ENCODE measurements at regions not wholly inside any gene's neighbourhood (a gene's known extent, or its start where the extent isn't known, plus 50 kb on each side); places are given as distances from the start of the nearest gene placed in this dataset.

DNA sequence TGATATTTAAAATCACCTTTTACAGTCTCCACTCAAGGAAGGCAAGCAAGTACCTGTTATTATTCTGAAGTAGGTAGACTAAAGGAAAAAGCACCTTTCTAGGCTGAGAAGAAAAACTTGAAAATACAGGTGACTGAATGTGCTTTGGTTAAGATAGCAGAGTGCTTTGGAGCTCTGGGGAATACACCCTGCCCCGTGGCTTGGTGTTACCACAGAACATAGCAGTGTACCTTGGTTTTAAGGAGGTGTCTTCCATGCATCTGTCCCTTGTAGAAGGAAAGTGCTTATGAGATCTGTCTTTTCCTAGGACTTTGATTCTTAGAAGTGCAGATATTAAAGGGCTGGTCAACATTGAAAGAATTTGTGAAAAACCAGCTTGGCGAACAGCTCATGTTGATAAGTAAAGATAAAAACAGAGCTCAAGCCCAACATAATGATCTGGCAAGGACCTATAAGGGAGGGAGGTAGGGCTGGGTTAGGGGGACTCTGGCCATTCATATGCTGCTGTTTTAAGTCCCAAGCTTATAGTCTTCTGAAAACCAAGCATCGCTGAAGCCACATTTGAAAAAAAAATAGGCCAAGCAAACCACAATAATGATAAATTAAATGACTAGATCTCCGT, 66.8 kb downstream of the ZNF608 start:
- BruUV-seq (replicated peaks), result no TSS peak
- TF ChIP-seq, protein P1, sequence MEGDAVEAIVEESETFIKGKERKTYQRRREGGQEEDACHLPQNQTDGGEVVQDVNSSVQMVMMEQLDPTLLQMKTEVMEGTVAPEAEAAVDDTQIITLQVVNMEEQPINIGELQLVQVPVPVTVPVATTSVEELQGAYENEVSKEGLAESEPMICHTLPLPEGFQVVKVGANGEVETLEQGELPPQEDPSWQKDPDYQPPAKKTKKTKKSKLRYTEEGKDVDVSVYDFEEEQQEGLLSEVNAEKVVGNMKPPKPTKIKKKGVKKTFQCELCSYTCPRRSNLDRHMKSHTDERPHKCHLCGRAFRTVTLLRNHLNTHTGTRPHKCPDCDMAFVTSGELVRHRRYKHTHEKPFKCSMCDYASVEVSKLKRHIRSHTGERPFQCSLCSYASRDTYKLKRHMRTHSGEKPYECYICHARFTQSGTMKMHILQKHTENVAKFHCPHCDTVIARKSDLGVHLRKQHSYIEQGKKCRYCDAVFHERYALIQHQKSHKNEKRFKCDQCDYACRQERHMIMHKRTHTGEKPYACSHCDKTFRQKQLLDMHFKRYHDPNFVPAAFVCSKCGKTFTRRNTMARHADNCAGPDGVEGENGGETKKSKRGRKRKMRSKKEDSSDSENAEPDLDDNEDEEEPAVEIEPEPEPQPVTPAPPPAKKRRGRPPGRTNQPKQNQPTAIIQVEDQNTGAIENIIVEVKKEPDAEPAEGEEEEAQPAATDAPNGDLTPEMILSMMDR (conservative IDR thresholded peaks at IDR 0.05; ENCODE audit: low read depth, low read length), result no peak
- no peak for TF ChIP-seq EZH2 (IDR thresholded peaks at IDR 0.05; ENCODE audit: borderline replicate concordance, low read depth, low read length, poor library complexity, severe bottlenecking)
- peaks cover 17% of the 10 kb centered on the region for H3K4me1 ChIP-seq (ENCODE audit: insufficient read depth, low read length, poor library complexity, severe bottlenecking)
- no peak overlapping the region for H3K27ac ChIP-seq (ENCODE audit: low read depth, low read length, poor library complexity, severe bottlenecking)
- no peaks in the 10 kb centered on the region for H3K9me3 ChIP-seq (ENCODE audit: low read depth, low read length, poor library complexity, severe bottlenecking)
- ChIA-PET CTCF (interaction anchor here (0.5 kb wide), 1 partner anchor 35 kb away, joined by 3 read pairs; no protein-coding TSS in a partner anchor), POLR2A (ENCODE audit: low non-redundant PET) (no interaction called here)
- no peak for DNase-seq (ENCODE audit: low spot score)
- H3K27me3 ChIP-seq (replicated peaks; ENCODE audit: insufficient read depth, low read depth, low read length, poor library complexity), result no peaks in the 10 kb centered on the region
- H3K36me3 ChIP-seq (ENCODE audit: insufficient read depth, low read length, poor library complexity, severe bottlenecking), result no peaks in the 10 kb centered on the region
- intact Hi-C loops (cut with micrococcal nuclease; ENCODE audit: unreplicated experiment), result no loop called here
- H3K4me3 ChIP-seq (ENCODE audit: low read depth, low read length, poor library complexity, severe bottlenecking), result no peak overlapping the region

- ChIA-PET POLR2A (ENCODE audit: low non-redundant PET) (no interaction called here), CTCF (interaction anchor here (0.5 kb wide), 1 partner anchor 36 kb away, joined by 3 read pairs; no protein-coding TSS in a partner anchor)
- no peak overlapping the region for H3K4me3 ChIP-seq (ENCODE audit: low read depth, low read length, poor library complexity, severe bottlenecking)
- H3K9me3 ChIP-seq (ENCODE audit: low read depth, low read length, poor library complexity, severe bottlenecking), result no peaks in the 10 kb centered on the region
- intact Hi-C loops (cut with micrococcal nuclease; ENCODE audit: unreplicated experiment), result no loop called here
- peaks cover 17% of the 10 kb centered on the region for H3K4me1 ChIP-seq (ENCODE audit: insufficient read depth, low read length, poor library complexity, severe bottlenecking)
- no peaks in the 10 kb centered on the region for H3K36me3 ChIP-seq (ENCODE audit: insufficient read depth, low read length, poor library complexity, severe bottlenecking)
- no peak for DNase-seq (ENCODE audit: low spot score)
- BruUV-seq (replicated peaks), result no TSS peak
- no peaks in the 10 kb centered on the region for H3K27me3 ChIP-seq (replicated peaks; ENCODE audit: insufficient read depth, low read depth, low read length, poor library complexity)
- TF ChIP-seq EZH2 (IDR thresholded peaks at IDR 0.05; ENCODE audit: borderline replicate concordance, low read depth, low read length, poor library complexity, severe bottlenecking), result no peak
- TF ChIP-seq, protein P1 (conservative IDR thresholded peaks at IDR 0.05; ENCODE audit: low read depth, low read length), result no peak
- H3K27ac ChIP-seq (ENCODE audit: low read depth, low read length, poor library complexity, severe bottlenecking), result no peak overlapping the region
Measured at GRCh38 chr5:124678922-124679519, 67.4 kb downstream of the ZNF608 start.

DNA sequence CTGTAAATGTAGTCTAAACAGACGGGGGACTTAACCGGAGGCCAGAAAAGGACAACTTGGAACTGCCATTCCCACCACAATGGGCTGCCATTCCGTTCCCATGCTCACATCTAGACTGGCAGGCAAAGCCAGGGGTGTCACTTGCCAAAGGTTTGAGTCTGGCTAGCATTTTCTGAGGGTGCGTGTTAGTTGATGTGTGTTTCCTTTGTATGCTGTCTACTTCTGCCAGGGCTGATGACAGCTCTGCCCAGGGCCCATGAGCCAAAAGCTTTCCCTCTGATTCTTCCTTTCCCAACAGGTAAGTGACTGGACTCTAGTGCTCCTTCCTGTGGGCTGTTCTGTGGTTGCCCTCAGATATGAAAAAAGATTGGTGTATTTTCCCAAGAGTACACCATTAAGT, 68.0 kb downstream of the ZNF608 start:
- no peaks in the 10 kb centered on the region for H3K9me3 ChIP-seq (ENCODE audit: low read depth, low read length, poor library complexity, severe bottlenecking)
- H3K36me3 ChIP-seq (ENCODE audit: insufficient read depth, low read length, poor library complexity, severe bottlenecking), result no peaks in the 10 kb centered on the region
- DNase-seq (ENCODE audit: low spot score), result no peak
- no peak overlapping the region for H3K27ac ChIP-seq (ENCODE audit: low read depth, low read length, poor library complexity, severe bottlenecking)
- H3K4me1 ChIP-seq (ENCODE audit: insufficient read depth, low read length, poor library complexity, severe bottlenecking), result peaks cover 17% of the 10 kb centered on the region
- no peak overlapping the region for H3K4me3 ChIP-seq (ENCODE audit: low read depth, low read length, poor library complexity, severe bottlenecking)
- POLR2A ChIA-PET (ENCODE audit: low non-redundant PET), result no interaction called here
- CTCF ChIA-PET, result no interaction called here
- no peak for TF ChIP-seq EZH2 (IDR thresholded peaks at IDR 0.05; ENCODE audit: borderline replicate concordance, low read depth, low read length, poor library complexity, severe bottlenecking)
- TF ChIP-seq, protein P1 (conservative IDR thresholded peaks at IDR 0.05; ENCODE audit: low read depth, low read length), result no peak
- H3K27me3 ChIP-seq (replicated peaks; ENCODE audit: insufficient read depth, low read depth, low read length, poor library complexity), result no peaks in the 10 kb centered on the region
- no TSS peak for BruUV-seq (replicated peaks)
- intact Hi-C loops (cut with micrococcal nuclease; ENCODE audit: unreplicated experiment), result no loop called here
